Stimulated activated CD4-positive, alpha-beta T cell treated with anti-CD3 and anti-CD28 coated beads, Interleukin-4, amount 100 ng/mL, for 1 hour (primary cell): ENCODE measurements at regions not wholly inside any gene's neighbourhood (a gene's known extent, or its start where the extent isn't known, plus 50 kb on each side); places are given as distances from the start of the nearest gene placed in this dataset.

Experiments
- DNase-seq: peaks from one replicate; pipeline ENCODE4 v3.0.0-alpha.2; 2020

DNA sequence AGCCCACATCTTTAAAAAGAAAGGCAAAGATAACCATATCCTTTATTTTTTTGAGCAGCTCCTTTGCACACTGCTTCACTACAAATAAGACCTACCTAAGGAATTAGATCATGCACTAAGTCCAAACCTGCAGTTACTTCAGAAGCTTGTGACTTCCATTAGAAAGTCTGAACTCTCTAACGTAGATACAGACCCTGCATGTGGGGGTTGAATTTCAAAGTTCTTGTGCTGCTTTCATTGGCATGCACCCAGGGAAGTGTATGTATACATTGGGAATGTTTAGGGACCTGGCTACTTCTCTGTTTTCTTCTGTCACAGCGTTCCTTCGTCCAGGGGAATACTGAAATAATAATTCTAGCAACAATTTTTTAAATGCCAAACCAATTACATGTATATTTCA is 185.2 kb upstream of the IL12A start:
- no peak for DNase-seq

DNA sequence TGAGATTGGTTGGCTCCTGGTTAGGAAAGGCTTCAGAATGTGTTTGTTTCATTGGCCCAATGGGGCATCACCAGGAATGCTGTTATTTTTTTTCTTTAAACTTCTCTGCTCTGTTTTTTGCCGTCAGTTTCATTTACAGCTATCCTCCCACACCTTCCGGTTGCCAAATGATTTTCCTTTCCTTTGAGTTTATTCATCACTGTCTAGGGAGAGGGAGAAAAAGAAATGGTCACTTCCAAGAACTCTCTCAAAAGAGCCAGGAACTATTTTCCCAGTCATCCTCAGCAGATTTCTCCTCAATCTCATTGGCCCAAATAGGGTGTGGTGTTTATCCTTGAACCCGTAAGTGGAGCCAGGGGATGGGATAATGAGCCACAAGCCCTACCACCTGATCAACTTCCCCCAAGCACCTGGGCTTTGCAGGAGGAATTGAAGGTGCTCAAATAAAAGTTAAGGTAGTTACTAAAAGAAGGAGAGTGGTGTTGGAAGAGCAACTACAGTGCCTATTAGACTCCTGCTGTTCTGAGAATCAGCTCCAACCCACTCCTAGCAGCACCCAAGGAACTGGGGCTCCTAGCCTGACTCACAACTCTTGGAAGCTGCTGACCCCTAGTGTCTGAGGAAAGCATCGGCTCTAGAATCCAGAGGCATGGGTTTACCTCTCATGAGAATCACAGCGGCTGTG is 183.8 kb upstream of the IL12A start:
- no peak for DNase-seq

DNA sequence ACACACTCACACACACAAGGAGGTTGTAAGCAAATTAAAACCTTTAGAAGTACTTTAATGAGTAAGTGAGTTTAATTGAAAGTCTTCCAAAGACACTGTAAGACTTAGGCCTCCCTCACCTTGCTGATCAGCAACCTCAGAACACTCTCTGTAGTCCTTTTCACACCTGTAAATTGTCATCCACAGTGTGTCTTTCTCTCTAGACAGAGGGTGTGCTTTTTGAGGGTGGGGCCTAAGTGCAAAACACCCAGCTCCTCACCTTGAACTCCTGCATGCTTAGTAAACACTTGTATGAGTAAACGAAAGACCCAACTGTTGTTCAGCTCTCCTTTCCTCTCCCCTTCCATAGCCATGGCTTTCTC is 183.2 kb upstream of the IL12A start:
- DNase-seq = no peak

DNA sequence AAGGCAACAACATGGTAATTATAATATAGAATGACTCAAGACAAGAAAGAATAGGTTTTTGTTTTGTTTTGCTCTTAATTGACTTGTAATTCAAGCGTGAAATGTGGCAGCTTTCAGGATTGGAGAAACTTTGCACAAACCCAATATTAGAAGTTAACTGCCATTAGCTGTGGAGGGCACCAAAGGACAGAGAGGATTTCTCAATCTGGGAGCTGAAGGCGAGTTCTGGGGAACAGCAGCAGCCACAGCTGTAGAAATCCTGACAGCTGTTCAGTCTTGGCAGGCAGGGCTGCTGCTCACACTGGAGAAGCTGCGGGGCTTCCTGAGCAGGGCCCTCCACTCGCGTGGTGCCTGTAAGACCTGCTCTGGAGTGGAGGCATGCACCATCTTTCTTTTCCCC is 182.2 kb upstream of the IL12A start:
- DNase-seq = no peak

DNA sequence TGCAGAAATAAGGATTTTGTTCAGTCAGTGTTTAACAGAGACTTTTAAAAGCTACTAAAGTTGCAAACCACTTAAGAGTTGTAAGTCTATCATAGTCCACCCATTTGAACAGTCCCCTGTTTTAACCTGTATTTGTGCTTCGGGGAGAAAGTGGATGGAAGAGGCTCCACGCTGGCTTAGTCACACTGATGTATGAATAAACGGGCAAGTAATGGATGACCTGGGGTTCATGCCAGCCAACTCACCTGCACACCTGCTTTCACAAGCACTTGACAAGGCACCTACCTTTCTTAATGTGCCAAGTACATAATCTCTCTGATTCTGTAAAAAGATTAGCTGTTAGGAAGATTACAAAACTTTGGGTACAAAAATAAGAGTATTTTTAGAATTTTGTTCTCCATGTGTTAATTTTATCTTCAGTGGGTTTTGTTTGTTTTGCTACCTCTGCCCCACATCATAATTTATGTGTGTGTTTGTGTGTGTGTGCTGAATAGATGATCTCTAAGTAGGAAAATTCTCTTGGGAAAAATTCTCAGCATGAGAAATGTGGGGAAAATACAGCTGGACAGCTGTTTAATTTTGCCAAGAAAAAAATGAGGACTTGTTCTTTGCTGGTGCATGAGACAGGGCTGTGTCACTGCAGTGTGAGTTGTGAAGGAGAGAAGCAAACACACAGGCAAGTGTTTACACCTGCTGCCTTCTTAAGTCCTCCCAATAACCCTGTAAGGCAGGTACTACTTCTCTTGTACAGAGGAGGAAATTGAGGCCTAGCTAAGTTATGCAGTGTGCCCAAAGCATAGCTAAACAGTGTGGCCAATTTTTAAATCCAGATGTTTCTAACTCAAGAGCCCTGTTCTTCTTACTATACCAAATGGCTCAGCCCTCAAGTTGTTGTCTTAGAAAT is 181.2 kb upstream of the IL12A start:
- DNase-seq = no peak

DNA sequence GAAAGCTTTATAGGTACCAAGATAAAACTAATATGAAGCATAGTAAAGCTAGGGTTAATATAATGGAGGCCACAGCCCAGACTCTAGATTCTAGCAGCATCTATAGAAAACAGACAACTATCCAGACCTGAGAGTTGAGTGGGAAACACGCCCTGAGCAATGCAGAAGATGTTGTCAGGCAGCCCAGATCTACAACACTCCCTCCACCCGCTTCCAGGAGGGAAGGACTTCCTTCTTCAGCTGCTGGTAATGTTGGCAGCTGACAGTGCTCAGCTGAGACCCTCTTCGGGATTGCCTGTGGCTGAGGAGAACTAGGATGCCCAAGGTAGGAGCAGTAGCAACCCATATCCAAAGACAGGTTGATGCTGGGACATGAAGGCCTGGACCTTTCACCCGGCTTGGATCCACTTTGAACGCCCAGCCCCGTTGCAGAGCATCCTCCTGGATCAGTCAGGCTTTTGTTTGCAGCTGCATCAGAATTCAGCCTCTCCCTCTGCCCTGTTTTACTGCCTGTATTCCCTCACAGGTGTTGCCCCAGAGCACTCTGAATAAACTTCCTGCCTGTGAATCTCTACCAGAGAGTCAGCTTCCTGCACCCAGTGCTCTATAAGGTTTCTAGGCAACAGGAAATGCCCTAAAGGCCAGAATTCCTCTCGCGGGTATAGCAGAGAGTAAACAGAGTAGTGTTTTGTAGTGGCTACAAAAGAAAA is 174.7 kb upstream of the IL12A start:
- DNase-seq = no peak

DNA sequence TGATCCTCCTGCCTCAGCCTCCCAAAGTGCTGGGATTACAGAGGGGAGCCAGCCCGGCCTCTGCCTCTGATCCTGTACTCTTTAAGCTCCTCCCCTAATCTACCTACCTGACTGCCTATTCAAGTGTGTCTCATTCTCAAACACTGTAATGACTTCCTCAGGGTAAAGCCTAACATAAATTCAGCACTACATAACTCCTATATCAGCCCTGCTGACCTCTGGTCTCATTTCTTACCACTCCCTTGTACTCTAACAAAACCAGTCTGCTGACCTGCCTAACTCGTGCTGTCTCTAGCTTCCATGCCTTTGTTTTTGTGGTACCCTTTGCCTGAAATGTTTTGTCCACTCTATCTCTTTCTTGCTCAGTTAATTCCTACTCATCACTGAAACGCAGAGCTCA is 172.1 kb upstream of the IL12A start:
- DNase-seq = no peak

DNA sequence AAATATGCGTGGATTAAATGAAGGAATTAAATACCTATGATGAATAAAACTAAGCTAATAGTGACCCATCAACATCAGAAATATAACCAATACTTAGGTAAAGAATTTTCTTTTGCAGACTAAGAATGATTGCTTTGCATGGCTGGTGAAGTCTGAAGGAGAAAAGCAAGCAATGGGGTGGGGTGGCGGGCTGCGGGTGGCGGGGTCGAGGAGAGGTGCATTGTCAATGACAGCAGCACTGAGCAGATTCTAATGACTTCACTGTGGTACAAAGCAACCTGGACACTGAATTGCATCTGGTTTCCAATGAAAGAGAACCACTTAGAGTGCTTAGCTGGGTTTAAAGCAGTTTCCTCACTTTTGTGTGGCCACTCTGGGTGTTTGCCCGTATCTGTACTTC is 171.5 kb upstream of the IL12A start:
- no peak for DNase-seq

DNA sequence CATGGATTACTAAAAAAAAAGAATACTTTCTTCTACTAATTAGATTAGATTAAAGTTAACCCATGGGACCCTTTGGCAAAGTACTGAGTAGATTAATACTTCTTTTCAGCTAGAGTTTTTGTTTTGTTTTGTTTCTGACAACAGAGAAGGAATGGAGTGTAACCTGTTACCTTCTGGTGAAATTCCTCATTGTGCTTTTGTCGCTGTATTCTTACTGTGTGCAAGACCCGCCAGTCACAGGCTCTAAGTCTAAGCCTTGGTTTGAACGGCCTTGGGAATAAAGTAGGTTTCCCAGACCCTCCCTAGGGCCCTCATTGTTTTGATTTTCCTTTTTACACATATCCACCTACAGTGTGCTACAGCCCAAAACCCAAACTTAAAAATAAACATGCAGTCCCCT is 171.1 kb upstream of the IL12A start:
- DNase-seq = no peak

DNA sequence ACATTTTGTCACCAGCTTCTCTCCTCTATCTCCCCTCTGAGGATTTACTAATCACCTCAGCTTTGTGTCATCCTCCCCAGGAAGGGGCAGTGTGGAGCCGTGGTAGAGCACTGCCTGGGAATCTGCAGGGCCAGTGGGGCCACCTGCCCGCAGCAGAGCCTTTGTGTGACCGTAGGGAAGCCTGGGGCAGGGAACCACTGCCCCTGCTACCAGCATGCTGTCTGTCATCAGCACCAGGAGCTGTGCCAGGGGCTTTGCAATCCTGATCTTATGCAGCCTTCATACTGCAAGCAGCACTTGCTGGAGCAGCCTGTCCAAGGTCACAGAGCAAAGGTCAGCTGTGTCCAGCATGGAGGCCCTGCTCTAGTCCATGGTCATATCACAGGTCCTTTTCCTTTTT is 170.2 kb upstream of the IL12A start:
- DNase-seq = no peak

DNA sequence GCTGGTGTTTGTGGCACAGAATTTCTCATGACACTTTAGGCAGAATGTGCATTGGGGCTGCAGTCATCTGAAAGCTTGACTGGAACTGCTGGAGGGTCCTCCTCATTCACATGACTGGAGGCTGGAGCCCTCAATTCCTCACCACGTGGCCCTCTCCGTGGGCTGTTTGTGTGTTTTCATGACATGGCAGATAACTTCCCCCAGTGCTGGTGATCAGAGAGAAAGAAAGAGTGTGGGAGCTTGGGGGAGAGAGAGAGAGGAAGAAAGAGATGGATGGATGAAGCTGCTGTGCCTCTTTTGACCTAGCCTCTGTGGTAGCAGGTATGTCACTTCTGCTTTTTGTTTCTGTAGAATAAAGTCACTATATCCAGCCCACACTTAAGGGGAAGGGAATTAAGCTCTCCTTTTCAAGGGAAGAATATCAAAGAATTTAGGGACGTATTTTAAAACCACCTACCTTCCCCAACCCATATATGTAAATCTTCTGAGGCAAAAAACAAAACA is 169.6 kb upstream of the IL12A start:
- no peak for DNase-seq

DNA sequence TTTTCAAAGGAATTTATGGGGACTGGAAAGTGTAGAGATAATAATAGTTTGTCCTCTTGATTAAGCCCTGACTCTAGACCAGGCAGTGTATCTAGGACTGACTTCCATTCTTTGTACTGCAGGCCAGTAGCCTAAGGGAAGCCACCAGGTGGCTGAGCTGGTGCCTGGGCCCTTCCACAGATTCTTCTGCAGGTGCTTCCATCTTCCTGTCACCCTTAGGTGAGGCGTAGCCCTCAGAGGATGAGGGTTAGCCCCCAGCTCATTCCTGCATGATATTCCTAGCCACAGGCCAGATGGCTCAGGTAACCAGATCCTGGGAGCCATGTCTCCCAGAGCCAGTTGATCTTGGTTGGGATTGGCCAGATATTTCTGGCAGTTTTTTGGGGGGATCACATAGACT is 169.0 kb upstream of the IL12A start:
- no peak for DNase-seq

DNA sequence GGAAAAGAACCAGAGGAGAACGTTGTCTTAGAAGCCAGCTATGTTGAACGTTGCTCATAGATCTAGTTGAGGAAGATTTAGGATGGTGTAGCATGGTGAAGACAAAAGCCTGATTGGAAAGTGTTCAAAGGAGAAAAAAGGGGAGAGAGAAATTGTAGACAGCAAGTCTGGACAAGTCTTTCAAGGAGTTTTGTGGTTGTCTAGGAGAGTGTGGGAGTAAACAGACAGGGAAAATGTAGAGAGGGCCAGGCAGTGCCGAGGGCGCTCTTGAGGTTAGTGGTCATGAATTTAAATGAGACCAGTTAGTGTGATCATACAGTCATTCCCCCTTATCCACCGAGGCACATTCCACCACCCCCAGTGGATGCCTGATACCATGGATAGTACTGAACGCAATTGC is 167.5 kb upstream of the IL12A start:
- DNase-seq = no peak

DNA sequence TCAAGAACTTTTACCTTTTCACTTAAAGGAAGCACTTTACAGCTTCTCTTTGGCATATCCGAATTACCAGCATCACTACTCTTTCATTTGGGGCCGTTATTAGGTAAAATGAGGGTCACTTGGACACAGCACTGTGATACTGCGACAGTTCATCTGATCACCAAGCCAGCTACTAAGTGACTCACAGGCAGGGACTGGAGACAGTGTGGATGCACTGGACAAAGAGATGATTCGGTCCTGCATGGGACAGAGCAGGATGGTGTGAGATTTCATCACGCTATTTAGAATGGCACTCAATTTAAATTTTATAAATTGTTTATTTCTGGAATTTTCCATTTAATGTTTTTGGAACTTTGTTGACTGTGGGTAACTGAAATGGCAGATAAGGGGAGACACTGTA is 166.9 kb upstream of the IL12A start:
- no peak for DNase-seq

DNA sequence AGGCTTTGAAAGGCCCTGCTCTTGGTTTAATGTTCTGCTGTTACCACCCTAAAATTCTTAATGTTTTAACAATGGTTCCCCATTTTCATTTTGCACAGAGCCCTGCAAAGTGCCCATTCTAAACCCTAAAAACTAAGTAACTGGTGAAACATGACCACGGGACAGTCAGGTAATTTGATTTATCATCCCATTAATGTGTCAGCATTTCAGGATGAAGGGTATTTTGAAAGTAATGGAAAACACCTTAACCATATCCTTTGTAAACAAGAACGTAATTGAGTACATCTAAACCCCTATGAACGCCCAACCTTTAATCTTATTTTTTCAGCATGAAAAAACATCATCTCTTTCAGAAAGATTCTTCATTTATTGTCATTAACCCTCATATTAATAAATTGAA is 164.9 kb upstream of the IL12A start:
- DNase-seq = no peak

DNA sequence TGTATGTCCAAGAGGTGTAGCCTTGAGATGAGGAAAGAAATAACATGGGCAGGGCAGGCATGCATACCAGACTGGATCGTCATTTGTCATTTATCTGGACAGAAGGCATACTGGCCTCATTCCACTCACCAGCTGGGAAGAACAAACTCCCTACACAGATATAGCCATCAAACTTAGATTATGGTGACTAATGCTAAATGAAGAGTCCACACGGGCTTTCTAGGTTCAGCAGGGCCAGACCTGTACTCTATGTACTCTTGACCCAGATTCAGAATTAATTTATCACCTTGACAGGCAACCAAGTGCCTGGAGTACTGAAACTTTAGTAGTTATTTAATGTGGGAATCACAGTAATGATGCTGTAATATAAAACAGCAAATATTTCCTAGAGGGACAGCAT is 164.3 kb upstream of the IL12A start:
- DNase-seq = no peak

DNA sequence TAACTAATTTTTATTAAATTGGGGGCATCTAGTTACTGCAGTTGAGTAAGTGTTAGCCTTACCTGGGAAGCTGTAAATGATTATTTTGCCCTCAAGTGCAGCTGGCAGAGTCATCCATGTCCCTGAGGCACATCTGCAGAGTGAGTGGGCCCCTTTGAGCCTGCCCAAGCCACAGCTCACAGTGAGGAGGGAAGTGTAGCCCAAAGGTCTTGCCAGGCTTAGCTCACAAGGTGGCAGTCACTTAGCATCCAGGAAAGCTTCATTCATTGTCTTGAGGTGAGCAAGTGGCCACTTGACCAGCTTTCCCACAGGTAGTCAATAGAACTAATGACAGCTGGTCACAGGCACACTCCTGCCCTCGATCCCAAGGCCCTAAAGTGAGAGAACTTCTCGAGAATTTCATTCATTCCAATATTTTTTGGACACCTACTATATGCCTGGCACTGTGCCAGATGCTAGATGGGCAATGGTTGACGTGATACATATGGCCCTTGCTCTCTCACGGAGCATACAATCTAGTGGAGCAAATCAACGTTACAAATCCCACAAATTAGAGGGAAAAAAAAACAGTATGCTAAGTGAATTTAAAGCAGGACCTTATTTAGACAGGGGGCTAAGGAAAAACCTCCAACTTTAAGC is 163.3 kb upstream of the IL12A start:
- DNase-seq = no peak

DNA sequence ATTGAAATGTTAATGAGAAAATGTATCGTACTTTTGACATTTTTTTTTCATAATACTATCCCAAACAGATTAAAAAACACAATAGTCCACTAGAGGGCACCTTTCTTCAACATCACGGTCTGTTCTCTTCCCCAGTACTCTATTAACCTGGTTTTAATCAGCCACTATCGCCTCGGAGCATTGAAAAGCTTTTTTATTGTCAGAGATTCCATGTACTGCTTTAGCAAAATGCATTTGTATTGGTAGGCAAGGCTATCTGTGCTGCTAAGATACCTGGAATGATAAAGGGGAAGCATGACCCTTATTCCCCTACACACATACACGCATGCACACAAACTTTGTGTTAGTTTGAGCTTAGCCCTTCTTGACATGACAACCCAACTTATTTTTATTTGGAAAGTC is 160.1 kb upstream of the IL12A start:
- no peak for DNase-seq

DNA sequence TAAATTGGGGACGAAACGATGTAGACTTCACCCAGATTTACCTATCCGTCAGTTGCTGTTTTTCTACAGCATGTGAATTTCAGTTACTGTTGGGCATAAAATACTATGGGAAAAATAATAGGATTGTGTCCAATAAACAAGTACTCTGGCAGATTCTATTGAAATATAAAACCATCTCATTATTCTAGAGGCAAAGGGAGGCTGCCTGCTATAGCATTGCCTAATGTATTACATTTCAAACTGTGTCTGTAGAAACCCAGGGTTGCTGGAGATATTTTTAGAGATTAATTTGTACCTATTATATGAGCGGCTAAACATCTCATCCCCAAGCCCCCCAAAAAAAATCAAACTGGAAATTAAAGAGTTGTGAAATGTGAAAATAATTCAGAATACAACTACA is 159.6 kb upstream of the IL12A start:
- no peak for DNase-seq

DNA sequence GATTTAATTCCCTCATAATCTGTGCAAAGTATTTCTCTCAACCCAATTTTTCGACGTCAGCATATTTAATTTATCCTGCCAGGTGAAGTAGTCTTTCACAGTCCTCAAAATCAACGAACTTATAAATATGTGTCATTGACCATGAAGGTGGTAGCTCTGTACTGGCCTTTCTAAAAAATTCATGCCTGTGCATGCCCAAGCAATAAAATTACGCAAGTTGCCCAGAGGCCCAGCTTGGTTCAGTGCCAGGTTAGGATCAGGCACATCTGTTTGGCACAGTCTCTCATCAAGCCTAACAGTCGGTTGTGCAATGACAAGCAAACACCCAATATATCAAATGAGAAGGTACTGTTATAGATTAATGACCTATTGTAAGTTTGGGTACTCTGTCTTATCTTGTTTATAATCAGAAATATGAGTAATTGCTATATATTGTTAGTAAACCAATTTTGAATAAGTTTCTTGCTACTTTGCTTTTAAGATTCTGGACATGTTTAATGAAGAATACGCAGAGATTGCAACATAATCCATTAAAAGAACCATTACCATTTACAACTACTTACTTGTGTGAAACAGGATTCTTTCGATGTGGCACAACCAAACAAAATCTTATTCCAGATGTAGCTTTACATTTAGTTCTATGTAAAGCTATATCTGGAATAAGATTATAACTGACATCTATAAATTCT is 159.0 kb upstream of the IL12A start:
- no peak for DNase-seq

DNA sequence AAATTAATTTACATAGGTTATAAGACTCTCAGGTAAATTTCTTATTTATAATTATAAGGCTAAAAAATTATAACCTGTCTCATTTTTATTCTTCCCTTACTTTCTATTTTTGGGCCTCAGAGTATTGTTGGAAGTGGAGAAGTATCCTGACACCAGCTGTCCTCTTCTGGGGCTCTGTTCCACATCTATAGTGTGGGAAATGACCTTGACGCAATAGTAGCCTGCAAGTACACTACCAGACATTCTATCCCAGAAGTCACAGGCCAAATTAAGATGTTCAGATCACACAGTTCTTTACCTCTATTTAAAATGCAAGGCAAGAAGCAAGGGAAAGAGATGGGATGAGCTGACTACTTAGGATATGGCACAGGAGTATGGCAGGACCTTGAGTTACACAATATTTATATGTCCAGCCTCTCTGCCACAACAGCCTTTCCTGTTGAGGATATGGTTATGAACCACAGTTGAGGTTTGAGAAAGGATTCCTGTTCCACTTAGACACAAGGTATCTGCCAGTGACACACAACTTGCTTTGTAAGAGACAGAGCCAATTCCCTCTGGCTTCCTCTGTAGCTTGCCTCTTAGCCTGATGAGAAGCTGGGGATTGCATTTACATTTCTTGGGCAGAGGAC is 158.0 kb upstream of the IL12A start:
- DNase-seq = no peak

DNA sequence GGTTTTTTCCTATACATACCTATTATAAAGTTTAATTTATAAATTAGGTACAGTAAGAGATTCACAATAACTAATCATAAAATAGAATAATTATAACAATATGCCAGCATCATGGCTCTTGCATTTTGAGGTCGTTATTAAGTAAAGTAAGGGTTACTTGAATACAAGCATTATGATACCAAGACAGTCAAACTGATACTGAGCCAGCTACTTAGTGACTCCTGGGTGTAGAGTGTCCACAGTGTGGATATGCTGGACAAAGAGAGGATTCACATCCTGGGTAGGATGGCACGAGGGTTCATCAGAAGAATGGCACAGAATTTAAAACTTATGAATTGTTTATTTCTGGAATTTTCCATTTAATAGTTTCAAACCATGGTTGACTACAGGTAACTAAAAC is 157.2 kb upstream of the IL12A start:
- no peak for DNase-seq
